Ishikawa (cell line): ENCODE measurements at regions not wholly inside any gene's neighbourhood (a gene's known extent, or its start where the extent isn't known, plus 50 kb on each side); places are given as distances from the start of the nearest gene placed in this dataset.

Experiments
- CEBPB ChIP-seq: IDR thresholded peaks from 2 replicates; pipeline ENCODE4 v1.6.1; 2012
- CREB1 ChIP-seq: IDR thresholded peaks from 2 replicates; pipeline ENCODE4 v1.6.1; 2012; ENCODE audit warnings: low read depth
- EGR1 ChIP-seq: IDR thresholded peaks from 2 replicates; pipeline ENCODE4 v1.6.1; 2012
- EP300 ChIP-seq: IDR thresholded peaks from 2 replicates; pipeline ENCODE4 v1.6.1; 2012; ENCODE audit warnings: borderline replicate concordance
- FOXM1 ChIP-seq: IDR thresholded peaks from 2 replicates; pipeline ENCODE4 v1.6.1; 2012; ENCODE audit warnings: low read depth, borderline replicate concordance
- NFIC ChIP-seq: IDR thresholded peaks from 2 replicates; pipeline ENCODE4 v1.6.1; 2012
- RAD21 ChIP-seq: IDR thresholded peaks from 2 replicates; pipeline ENCODE4 v1.6.1; 2012; ENCODE audit warnings: low read depth
- TAF1 ChIP-seq: IDR thresholded peaks from 2 replicates; pipeline ENCODE4 v1.6.1; 2012; ENCODE audit warnings: low read depth, mild to moderate bottlenecking
- TCF12 ChIP-seq: IDR thresholded peaks from 2 replicates; pipeline ENCODE4 v1.6.1; 2012; ENCODE audit warnings: low read depth
- TEAD4 ChIP-seq: IDR thresholded peaks from 2 replicates; pipeline ENCODE4 v1.6.1; 2012
- USF1 ChIP-seq: IDR thresholded peaks from 2 replicates; pipeline ENCODE4 v1.6.1; 2012
- YY1 ChIP-seq: IDR thresholded peaks from 2 replicates; pipeline ENCODE4 v1.6.1; 2012; ENCODE audit warnings: low read depth
- ZBTB7A ChIP-seq: IDR thresholded peaks from 2 replicates; pipeline ENCODE4 v1.6.1; 2012; ENCODE audit warnings: low read depth
- TF ChIP-seq, protein P1 (sequence below): IDR thresholded peaks from 2 replicates; pipeline ENCODE4 v1.6.1; 2012
- TF ChIP-seq, protein P2 (sequence below): IDR thresholded peaks from 2 replicates; pipeline ENCODE4 v1.6.1; 2012; ENCODE audit warnings: low read depth, mild to moderate bottlenecking

- TF ChIP-seq TCF12 (no peak), CREB1 (no peak), EGR1 (no peak), TEAD4 (no peak), TAF1 (no peak), YY1 (no peak), EP300 (no peak), USF1 (no peak), ZBTB7A (no peak)
- TF ChIP-seq, protein P1, sequence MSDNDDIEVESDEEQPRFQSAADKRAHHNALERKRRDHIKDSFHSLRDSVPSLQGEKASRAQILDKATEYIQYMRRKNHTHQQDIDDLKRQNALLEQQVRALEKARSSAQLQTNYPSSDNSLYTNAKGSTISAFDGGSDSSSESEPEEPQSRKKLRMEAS = no peak
- TF ChIP-seq, protein P2, sequence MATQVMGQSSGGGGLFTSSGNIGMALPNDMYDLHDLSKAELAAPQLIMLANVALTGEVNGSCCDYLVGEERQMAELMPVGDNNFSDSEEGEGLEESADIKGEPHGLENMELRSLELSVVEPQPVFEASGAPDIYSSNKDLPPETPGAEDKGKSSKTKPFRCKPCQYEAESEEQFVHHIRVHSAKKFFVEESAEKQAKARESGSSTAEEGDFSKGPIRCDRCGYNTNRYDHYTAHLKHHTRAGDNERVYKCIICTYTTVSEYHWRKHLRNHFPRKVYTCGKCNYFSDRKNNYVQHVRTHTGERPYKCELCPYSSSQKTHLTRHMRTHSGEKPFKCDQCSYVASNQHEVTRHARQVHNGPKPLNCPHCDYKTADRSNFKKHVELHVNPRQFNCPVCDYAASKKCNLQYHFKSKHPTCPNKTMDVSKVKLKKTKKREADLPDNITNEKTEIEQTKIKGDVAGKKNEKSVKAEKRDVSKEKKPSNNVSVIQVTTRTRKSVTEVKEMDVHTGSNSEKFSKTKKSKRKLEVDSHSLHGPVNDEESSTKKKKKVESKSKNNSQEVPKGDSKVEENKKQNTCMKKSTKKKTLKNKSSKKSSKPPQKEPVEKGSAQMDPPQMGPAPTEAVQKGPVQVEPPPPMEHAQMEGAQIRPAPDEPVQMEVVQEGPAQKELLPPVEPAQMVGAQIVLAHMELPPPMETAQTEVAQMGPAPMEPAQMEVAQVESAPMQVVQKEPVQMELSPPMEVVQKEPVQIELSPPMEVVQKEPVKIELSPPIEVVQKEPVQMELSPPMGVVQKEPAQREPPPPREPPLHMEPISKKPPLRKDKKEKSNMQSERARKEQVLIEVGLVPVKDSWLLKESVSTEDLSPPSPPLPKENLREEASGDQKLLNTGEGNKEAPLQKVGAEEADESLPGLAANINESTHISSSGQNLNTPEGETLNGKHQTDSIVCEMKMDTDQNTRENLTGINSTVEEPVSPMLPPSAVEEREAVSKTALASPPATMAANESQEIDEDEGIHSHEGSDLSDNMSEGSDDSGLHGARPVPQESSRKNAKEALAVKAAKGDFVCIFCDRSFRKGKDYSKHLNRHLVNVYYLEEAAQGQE = no peak
Measured at GRCh38 chr20:4300921-4301320, 51.8 kb upstream of the ADRA1D start.

- TF ChIP-seq FOXM1 (no peak), EP300 (no peak), USF1 (no peak), TAF1 (no peak), CEBPB (no peak), NFIC (no peak), RAD21 (no peak), ZBTB7A (no peak), YY1 (no peak), TCF12 (no peak), EGR1 (no peak), CREB1 (no peak), TEAD4 (no peak)
- TF ChIP-seq, protein P1 = no peak
- TF ChIP-seq, protein P2 = no peak
Measured at GRCh38 chr20:4300401-4300800, 51.3 kb upstream of the ADRA1D start.

- TF ChIP-seq ZBTB7A = no peak
- TF ChIP-seq, protein P1 = no peak
- TF ChIP-seq USF1 = no peak
- TF ChIP-seq TCF12 = no peak
- no peak for TF ChIP-seq CEBPB
- TF ChIP-seq TAF1 = no peak
- no peak for TF ChIP-seq TEAD4
- TF ChIP-seq RAD21 = no peak
- no peak for TF ChIP-seq FOXM1
- TF ChIP-seq CREB1 = no peak
- TF ChIP-seq EP300 = no peak
- TF ChIP-seq NFIC = no peak
- no peak for TF ChIP-seq YY1
Measured at GRCh38 chr20:4299773-4300172, 50.7 kb upstream of the ADRA1D start.

- TF ChIP-seq CREB1 = no peak
- TF ChIP-seq, protein P1 = no peak
- TF ChIP-seq, protein P2 = no peak
- TF ChIP-seq TCF12 = no peak
- no peak for TF ChIP-seq YY1
- TF ChIP-seq EGR1 = no peak
- no peak for TF ChIP-seq USF1
- TF ChIP-seq TEAD4 = no peak
Measured at GRCh38 chr20:4299216-4299615, 50.1 kb upstream of the ADRA1D start.
